K562 (cell line): ENCODE measurements at regions not wholly inside any gene's neighbourhood (a gene's known extent, or its start where the extent isn't known, plus 50 kb on each side); places are given as distances from the start of the nearest gene placed in this dataset.
"Not testable (repeated sequence)": the region's sequence is repeated elsewhere in the genome, so short reads cannot be mapped to it uniquely, and the experiment has no call there.

Source experiments
- ATAC-seq: fragments of 200-7000 bp; cut with Tn5 transposase; 3 replicates; pipeline ENCODE4 v1.9.1; 2020; ENCODE audit warnings: moderate library complexity
- BruUV-seq: library from RNA; stranded (reverse); fragments of 400-500 nt; replicated peaks from 2 replicates; lab custom pipeline; 2021; lab: Mats Ljungman, UMichigan
- CTCF ChIA-PET: fragments of 300-600 bp; formaldehyde crosslinking; extraction: SDS; loops from one replicate; lab custom pipeline; 2021; ENCODE audit warnings: low intra/inter-chr PET ratio; lab: Yijun Ruan, JAX
- POLR2A ChIA-PET: fragments of 300-600, 350-650 bp; sonication (Branson Sonifier 250); formaldehyde crosslinking; extraction: SDS; loops from one replicate; lab custom pipeline; 2021; ENCODE audit warnings: antibody characterized with exemption, inconsistent platforms; lab: Yijun Ruan, JAX
- DNase-seq, 4 experiments: peaks; one replicate each; pipeline versions ENCODE4 v3.0.0 to v3.0.0-alpha.2; 2011 to 2018; ENCODE audit warnings: low spot score in 3 of 4, mixed read lengths in 3 of 4; ENCODE audit errors: extremely low read depth in 1 of 4
- FAIRE-seq: peaks from 2 replicates; lab custom pipeline; 2011; peaks lifted over from hg19 to GRCh38; lab: Jason Lieb, UNC
- H2AFZ ChIP-seq: 2 replicates; pipeline ENCODE4 v1.6.0; 2011; ENCODE audit warnings: low read depth, low read length, control low read depth, inconsistent platforms
- H3K27ac ChIP-seq: fragments of 200-600 bp; 3 replicates; pipeline ENCODE4 v1.8.0; 2011; ENCODE audit warnings: low read depth, mild to moderate bottlenecking, control low read depth, inconsistent platforms, low read length, moderate library complexity, mixed read lengths; ENCODE audit errors: extremely low read depth
- H3K27me3 ChIP-seq, 2 experiments: fragments of 300-600 bp in 1 of 2; 2 replicates in 1 of 2; 3 replicates in 1 of 2; pipeline versions ENCODE4 v1.6.0 to v1.8.0; 2011; ENCODE audit warnings: inconsistent platforms in 2 of 2, low read length in 2 of 2, mild to moderate bottlenecking in 1 of 2, mixed read lengths in 1 of 2, moderate library complexity in 1 of 2; ENCODE audit not compliant: control insufficient read depth in 2 of 2, insufficient read depth in 2 of 2
- H3K36me3 ChIP-seq: fragments of 300-600 bp; 3 replicates; pipeline ENCODE4 v1.8.0; 2011; ENCODE audit warnings: mild to moderate bottlenecking, low read length, inconsistent platforms; ENCODE audit not compliant: control insufficient read depth, insufficient read depth
- H3K4me1 ChIP-seq, 2 experiments: fragments of 200-600 bp in 1 of 2; replicated peaks in 1 of 2; 2 replicates in 1 of 2; 3 replicates in 1 of 2; pipeline versions ENCODE4 v1.5.1 to v1.8.0; 2011; ENCODE audit warnings: inconsistent platforms in 2 of 2, low read length in 2 of 2, mild to moderate bottlenecking in 1 of 2, mixed read lengths in 1 of 2, moderate library complexity in 1 of 2; ENCODE audit not compliant: control insufficient read depth in 2 of 2, insufficient read depth in 2 of 2
- H3K4me2 ChIP-seq: 2 replicates; pipeline ENCODE4 v1.6.1; 2011; ENCODE audit warnings: low read length, control low read depth, inconsistent platforms, mixed read lengths; ENCODE audit not compliant: insufficient read depth
- H3K4me3 ChIP-seq: fragments of 200-600 bp; sonication (generic), shearing (Covaris generic); 2 replicates; pipeline ENCODE4 v1.5.1; 2016; ENCODE audit warnings: control low read depth, inconsistent platforms
- H3K79me2 ChIP-seq: fragments of 200-600 bp; 3 replicates; pipeline ENCODE4 v1.8.0; 2011; ENCODE audit warnings: low read length, inconsistent platforms; ENCODE audit not compliant: control insufficient read depth, insufficient read depth
- H3K9ac ChIP-seq, 2 experiments: 2 replicates each; pipeline versions ENCODE4 v1.6.0 to v1.6.1; 2011; ENCODE audit warnings: low read depth in 2 of 2, low read length in 2 of 2, control low read depth in 1 of 2, inconsistent platforms in 1 of 2, mild to moderate bottlenecking in 1 of 2, mixed read lengths in 1 of 2; ENCODE audit not compliant: insufficient read depth in 1 of 2
- H3K9me1 ChIP-seq: one replicate; pipeline ENCODE4 v1.6.0; 2011; ENCODE audit warnings: inconsistent platforms, mild to moderate bottlenecking, low read length, moderate library complexity; ENCODE audit not compliant: control insufficient read depth, insufficient read depth
- H3K9me3 ChIP-seq: replicated peaks from 2 replicates; pipeline ENCODE4 v1.5.1; 2011; ENCODE audit warnings: low read depth, low read length, inconsistent platforms; ENCODE audit not compliant: control insufficient read depth, insufficient read depth
- H4K20me1 ChIP-seq: replicated peaks from 2 replicates; pipeline ENCODE4 v1.6.1; 2011; ENCODE audit warnings: low read length, inconsistent platforms, mixed read lengths; ENCODE audit not compliant: control insufficient read depth, insufficient read depth
- BCOR ChIP-seq: fragments of 450-650 bp; IDR thresholded peaks from 2 replicates; pipeline ENCODE4 v1.6.1; 2016
- CEBPG ChIP-seq, 3 experiments: fragments of 200-800 bp in 1 of 3; sonication (Bioruptor generic) in 1 of 3; sonication (generic) in 1 of 3; formaldehyde crosslinking in 1 of 3; IDR thresholded peaks in 2 of 3; conservative IDR thresholded peaks in 1 of 3; 2 replicates each; pipeline versions ENCODE4 v1.6.1 to v1.8.0; 2016 to 2022; ENCODE audit warnings: missing compliant biosample characterization in 2 of 3, missing genetic modification characterization in 2 of 3, mild to moderate bottlenecking in 1 of 3, missing genetic modification reagents in 1 of 3
- ELF1 ChIP-seq: fragments of 200-800 bp; sonication (Bioruptor generic); IDR thresholded peaks from 2 replicates; pipeline ENCODE4 v1.6.1; 2016; ENCODE audit warnings: missing genetic modification characterization, missing compliant biosample characterization
- FOS ChIP-seq: IDR thresholded peaks from 3 replicates; pipeline ENCODE4 v1.6.1; 2011; ENCODE audit not compliant: insufficient read length; ENCODE audit errors: extremely low read depth
- KLF13 ChIP-seq: fragments of 450-650 bp; IDR thresholded peaks from 2 replicates; pipeline ENCODE4 v1.6.1; 2016; ENCODE audit warnings: missing genetic modification characterization, low read depth, mild to moderate bottlenecking, missing compliant biosample characterization, moderate library complexity, borderline replicate concordance
- MYBL2 ChIP-seq, 2 experiments: fragments of 450-650 bp in 1 of 2; sonication (generic) in 1 of 2; formaldehyde crosslinking in 1 of 2; IDR thresholded peaks; 2 replicates each; pipeline versions ENCODE4 v1.6.1 to v1.8.1; 2017 to 2022; ENCODE audit warnings: borderline replicate concordance in 1 of 2, inconsistent platforms in 1 of 2, low read depth in 1 of 2, mild to moderate bottlenecking in 1 of 2, missing genetic modification reagents in 1 of 2, moderate library complexity in 1 of 2
- POLR2AphosphoS2 ChIP-seq: IDR thresholded peaks from 2 replicates; pipeline ENCODE4 v1.6.1; 2012; ENCODE audit warnings: low read length, improper control_type of control experiment
- TCF3 ChIP-seq: sonication (generic); formaldehyde crosslinking; IDR thresholded peaks from 2 replicates; pipeline ENCODE4 v1.4.0; 2020; ENCODE audit warnings: mild to moderate bottlenecking, missing genetic modification reagents
- U2AF1 ChIP-seq: fragments of 200-400 bp; formaldehyde crosslinking; optimal IDR thresholded peaks from 2 replicates; pipeline ENCODE3; 2017; ENCODE audit warnings: mild to moderate bottlenecking, low read depth, low read length, moderate library complexity
- ZNF764 ChIP-seq: fragments of 250-450 bp; sonication (Bioruptor Pico); IDR thresholded peaks from 2 replicates; pipeline ENCODE4 v1.4.0; 2020; ENCODE audit warnings: low read depth, mild to moderate bottlenecking, moderate library complexity
- ZNF785 ChIP-seq: fragments of 250-450 bp; sonication (Bioruptor Pico); IDR thresholded peaks from 2 replicates; pipeline ENCODE4 v1.4.0; 2020; ENCODE audit warnings: mild to moderate bottlenecking
- WGBS: fragments of 100-300 bp; shearing (Covaris generic); methylation state at CpG from one replicate; pipeline ENCODE4 v1.1.6; 2016; ENCODE audit warnings: low coverage, mixed read lengths; ENCODE audit not compliant: insufficient coverage; ENCODE audit errors: missing lambda C conversion rate; 5-methylcytosine and 5-hydroxymethylcytosine counted together
- in situ Hi-C: fragments of 300-500 bp; cut with MboI; formaldehyde crosslinking; loops from 4 replicates; pipeline ENCODE4 v1.15.0; 2018; ENCODE audit warnings: inconsistent platforms, mixed read lengths
- intact Hi-C: fragments of 100-400 bp; cut with micrococcal nuclease; formaldehyde crosslinking; loops from 2 replicates; pipeline ENCODE4 v1.14.2; 2022
- TF ChIP-seq, protein P1 (sequence below): fragments of 450-650 bp; IDR thresholded peaks from 2 replicates; pipeline ENCODE4 v1.6.1; 2016; ENCODE audit warnings: antibody characterized with exemption
- TF ChIP-seq, protein P2 (sequence below): fragments of 250-450 bp; sonication (Bioruptor Pico); IDR thresholded peaks from 2 replicates; pipeline ENCODE4 v1.5.1; 2021; ENCODE audit warnings: mild to moderate bottlenecking
- TF ChIP-seq, protein P3 (sequence below): fragments of 250-450 bp; sonication (Bioruptor Pico); IDR thresholded peaks from 2 replicates; pipeline ENCODE4 v1.8.0; 2021; ENCODE audit warnings: moderate library complexity, mild to moderate bottlenecking, inconsistent platforms

DNA sequence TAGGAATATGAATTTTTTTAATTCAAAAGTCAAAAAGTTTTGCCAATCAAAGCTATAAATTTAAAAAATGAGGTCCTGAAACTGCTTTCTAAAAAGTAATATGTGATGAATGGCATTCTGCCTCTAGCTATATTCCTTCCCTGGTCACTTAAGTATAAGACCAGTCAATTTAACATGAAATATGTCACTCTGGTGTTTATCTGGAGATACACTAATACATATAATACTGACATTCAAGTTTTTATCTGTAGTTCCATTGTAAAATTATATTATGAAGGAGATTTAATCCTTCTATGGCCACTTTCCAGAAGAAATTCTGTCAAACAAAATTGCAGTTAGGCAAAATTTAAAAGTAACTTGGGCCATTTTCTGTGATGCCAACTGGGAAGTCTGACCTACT lies 236.8 kb downstream of the CNTN3 start:
- no peak for FAIRE-seq
- no TSS peak for BruUV-seq
- TF ChIP-seq KLF13 (tag) (no peak), FOS (no peak), U2AF1 (no peak), POLR2AphosphoS2 (no peak), MYBL2 (IDR thresholded peaks at IDR 0.05; ENCODE audit: low read depth) (no peak), MYBL2 (CRISPR knock-in tag; IDR thresholded peaks at IDR 0.05; ENCODE audit: borderline replicate concordance) (no peak), BCOR (no peak), TCF3 (CRISPR knock-in tag) (no peak), ZNF785 (no peak), CEBPG (CRISPR knock-in tag; IDR thresholded peaks at IDR 0.05) (no peak), CEBPG (tag; conservative IDR thresholded peaks at IDR 0.05 in 1 of 2, IDR thresholded peaks at IDR 0.05 in 1 of 2) (no peak), ELF1 (tag) (no peak), ZNF764 (no peak)
- TF ChIP-seq, protein P1, sequence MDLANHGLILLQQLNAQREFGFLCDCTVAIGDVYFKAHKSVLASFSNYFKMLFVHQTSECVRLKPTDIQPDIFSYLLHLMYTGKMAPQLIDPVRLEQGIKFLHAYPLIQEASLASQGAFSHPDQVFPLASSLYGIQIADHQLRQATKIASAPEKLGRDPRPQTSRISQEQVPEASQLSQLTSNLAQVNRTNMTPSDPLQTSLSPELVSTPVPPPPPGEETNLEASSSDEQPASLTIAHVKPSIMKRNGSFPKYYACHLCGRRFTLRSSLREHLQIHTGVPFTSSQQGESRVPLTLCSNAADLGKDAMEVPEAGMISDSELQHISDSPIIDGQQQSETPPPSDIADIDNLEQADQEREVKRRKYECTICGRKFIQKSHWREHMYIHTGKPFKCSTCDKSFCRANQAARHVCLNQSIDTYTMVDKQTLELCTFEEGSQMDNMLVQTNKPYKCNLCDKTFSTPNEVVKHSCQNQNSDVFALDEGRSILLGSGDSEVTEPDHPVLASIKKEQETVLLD, result no peak
- TF ChIP-seq, protein P2, sequence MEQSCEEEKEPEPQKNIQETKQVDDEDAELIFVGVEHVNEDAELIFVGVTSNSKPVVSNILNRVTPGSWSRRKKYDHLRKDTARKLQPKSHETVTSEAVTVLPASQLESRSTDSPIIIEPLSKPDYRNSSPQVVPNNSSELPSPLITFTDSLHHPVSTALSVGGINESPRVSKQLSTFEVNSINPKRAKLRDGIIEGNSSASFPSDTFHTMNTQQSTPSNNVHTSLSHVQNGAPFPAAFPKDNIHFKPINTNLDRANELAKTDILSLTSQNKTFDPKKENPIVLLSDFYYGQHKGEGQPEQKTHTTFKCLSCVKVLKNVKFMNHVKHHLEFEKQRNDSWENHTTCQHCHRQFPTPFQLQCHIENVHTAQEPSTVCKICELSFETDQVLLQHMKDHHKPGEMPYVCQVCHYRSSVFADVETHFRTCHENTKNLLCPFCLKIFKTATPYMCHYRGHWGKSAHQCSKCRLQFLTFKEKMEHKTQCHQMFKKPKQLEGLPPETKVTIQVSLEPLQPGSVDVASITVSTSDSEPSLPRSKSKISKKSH, result no peak
- TF ChIP-seq, protein P3, sequence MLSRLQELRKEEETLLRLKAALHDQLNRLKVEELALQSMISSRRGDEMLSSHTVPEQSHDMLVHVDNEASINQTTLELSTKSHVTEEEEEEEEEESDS (CRISPR knock-in tag), result no peak
- TF ChIP-seq, all 486 proteins: peak for 0
- CTCF ChIA-PET, result no interaction called here
- H3K4me1 ChIP-seq, result no peaks in the 10 kb centered on the region
- no peaks in the 10 kb centered on the region for H3K36me3 ChIP-seq
- DNase-seq, result no peak
- H3K9me3 ChIP-seq, result no peaks in the 10 kb centered on the region
- H3K79me2 ChIP-seq, result no peaks in the 10 kb centered on the region
- no peak overlapping the region for H3K4me2 ChIP-seq
- no peak overlapping the region for H3K27ac ChIP-seq
- no peaks in the 10 kb centered on the region for H4K20me1 ChIP-seq
- no peaks in the 10 kb centered on the region for H3K27me3 ChIP-seq
- POLR2A ChIA-PET, result no interaction called here
- ATAC-seq, result no peak
- H3K9me1 ChIP-seq, result no peaks in the 10 kb centered on the region
- H2AFZ ChIP-seq, result no peak overlapping the region
- H3K9ac ChIP-seq, result no peak overlapping the region
- intact Hi-C loops (no loop called here), in situ Hi-C loops (no loop called here)
- H3K4me3 ChIP-seq, result no peak overlapping the region

DNA sequence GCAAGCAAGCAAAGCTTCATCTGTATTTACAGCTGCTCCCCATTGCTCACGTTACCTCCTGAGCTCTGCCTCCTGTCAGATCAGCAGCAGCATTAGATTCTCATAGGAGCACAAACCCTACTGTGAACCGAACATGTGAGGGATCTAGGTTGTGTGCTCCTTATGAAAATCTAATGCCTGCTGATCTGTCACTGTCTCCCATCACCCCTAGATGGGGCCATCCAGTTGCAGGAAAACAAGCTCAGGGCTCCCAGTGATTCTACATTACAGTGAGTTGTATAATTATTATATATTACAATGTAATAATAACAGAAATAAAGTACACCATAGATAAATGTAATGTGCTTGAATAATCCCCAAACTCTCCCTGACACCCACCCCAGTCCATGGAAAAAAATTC lies 238.1 kb downstream of the CNTN3 start:
- H3K27ac ChIP-seq, H4K20me1 ChIP-seq, FAIRE-seq, H3K4me3 ChIP-seq, H3K9ac ChIP-seq, H3K4me1 ChIP-seq, ATAC-seq, H3K27me3 ChIP-seq, intact Hi-C loops, H3K4me2 ChIP-seq, H2AFZ ChIP-seq, DNase-seq, H3K9me1 ChIP-seq, in situ Hi-C loops, H3K9me3 ChIP-seq, H3K36me3 ChIP-seq, POLR2A ChIA-PET, CTCF ChIA-PET, H3K79me2 ChIP-seq, BruUV-seq: not testable (repeated sequence)
- 0% methylated on average over 2 of the region's 2 CpGs for WGBS
